Osteoblast (primary cell): ENCODE measurements at regions not wholly inside any gene's neighbourhood (a gene's known extent, or its start where the extent isn't known, plus 50 kb on each side); places are given as distances from the start of the nearest gene placed in this dataset.

Experiments used
- DNase-seq: peaks from one replicate; pipeline ENCODE4 v3.0.0; 2011; ENCODE audit warnings: low spot score, mixed read lengths; ENCODE audit not compliant: insufficient read length; ENCODE audit errors: missing footprints
- H2AFZ ChIP-seq: 2 replicates; pipeline ENCODE4 v1.6.0; 2011; ENCODE audit warnings: mild to moderate bottlenecking, low read length
- H3K27ac ChIP-seq: 2 replicates; pipeline ENCODE4 v1.5.1; 2011; ENCODE audit warnings: mild to moderate bottlenecking, low read depth, low read length, moderate library complexity
- H3K27me3 ChIP-seq: 2 replicates; pipeline ENCODE4 v1.6.0; 2012; ENCODE audit warnings: mild to moderate bottlenecking, control low read depth, inconsistent platforms, low read length, moderate library complexity; ENCODE audit not compliant: insufficient read depth
- H3K36me3 ChIP-seq: 2 replicates; pipeline ENCODE4 v1.5.1; 2011; ENCODE audit warnings: mild to moderate bottlenecking, low read length, control low read depth, moderate library complexity; ENCODE audit not compliant: insufficient read depth
- H3K4me1 ChIP-seq: 2 replicates; pipeline ENCODE4 v1.5.1; 2011; ENCODE audit warnings: mild to moderate bottlenecking, low read length, control low read depth, moderate library complexity; ENCODE audit not compliant: insufficient read depth
- H3K4me2 ChIP-seq: 2 replicates; pipeline ENCODE4 v1.6.0; 2011; ENCODE audit warnings: mild to moderate bottlenecking, low read length; ENCODE audit not compliant: insufficient read depth
- H3K4me3 ChIP-seq: fragments of 200-600 bp; sonication (generic); 3 replicates; pipeline ENCODE4 v1.5.1; 2012; ENCODE audit warnings: mild to moderate bottlenecking, low read length, inconsistent platforms; ENCODE audit not compliant: insufficient read depth
- H3K79me2 ChIP-seq: 2 replicates; pipeline ENCODE4 v1.6.0; 2012; ENCODE audit warnings: mild to moderate bottlenecking, low read length, control low read depth, inconsistent platforms; ENCODE audit not compliant: insufficient read depth
- H3K9me3 ChIP-seq: 2 replicates; pipeline ENCODE4 v1.5.1; 2011; ENCODE audit warnings: low read depth, low read length, control low read depth
- H4K20me1 ChIP-seq: 2 replicates; pipeline ENCODE4 v1.6.0; 2012; ENCODE audit warnings: mild to moderate bottlenecking, low read length, control low read depth; ENCODE audit not compliant: insufficient read depth
- CTCF ChIP-seq: IDR thresholded peaks from 2 replicates; pipeline ENCODE4 v1.5.1; 2011; ENCODE audit warnings: mild to moderate bottlenecking, low read depth, low read length, moderate library complexity; ENCODE audit errors: extremely low read depth

- H3K4me2 ChIP-seq = peak overlapping the region; percentile 8
- peak overlapping the region; percentile 53 for H3K27ac ChIP-seq
- H2AFZ ChIP-seq = no peak overlapping the region
- no peaks in the 10 kb centered on the region for H4K20me1 ChIP-seq
- H3K4me3 ChIP-seq = no peak overlapping the region
- H3K36me3 ChIP-seq = no peaks in the 10 kb centered on the region
- peaks cover 33% of the 10 kb centered on the region for H3K4me1 ChIP-seq
- TF ChIP-seq CTCF = no peak
- no peaks in the 10 kb centered on the region for H3K9me3 ChIP-seq
- H3K27me3 ChIP-seq = no peaks in the 10 kb centered on the region
- H3K79me2 ChIP-seq = peaks cover 41% of the 10 kb centered on the region
- DNase-seq = no peak
Observed at GRCh38 chr12:88390811-88391210, 189.5 kb downstream of the KITLG start.

GRCh38 chr12:88391556-88391955, 188.7 kb downstream of the KITLG start:
- H3K79me2 ChIP-seq = peaks cover 47% of the 10 kb centered on the region
- H3K4me1 ChIP-seq = peaks cover 33% of the 10 kb centered on the region
- DNase-seq = peak; percentile 78
- no peaks in the 10 kb centered on the region for H3K27me3 ChIP-seq
- no peaks in the 10 kb centered on the region for H4K20me1 ChIP-seq
- H3K36me3 ChIP-seq = no peaks in the 10 kb centered on the region
- H3K4me2 ChIP-seq = peak overlapping the region; percentile 8
- H2AFZ ChIP-seq = no peak overlapping the region
- peak overlapping the region; percentile 53 for H3K27ac ChIP-seq
- no peak overlapping the region for H3K4me3 ChIP-seq
- TF ChIP-seq CTCF = no peak
- no peaks in the 10 kb centered on the region for H3K9me3 ChIP-seq

- no peak overlapping the region for H3K4me2 ChIP-seq
- H3K27me3 ChIP-seq = no peaks in the 10 kb centered on the region
- no peaks in the 10 kb centered on the region for H4K20me1 ChIP-seq
- no peak overlapping the region for H2AFZ ChIP-seq
- no peaks in the 10 kb centered on the region for H3K36me3 ChIP-seq
- H3K4me3 ChIP-seq = no peak overlapping the region
- peak overlapping the region; percentile 0 for H3K27ac ChIP-seq
- H3K79me2 ChIP-seq = peaks cover 58% of the 10 kb centered on the region
- DNase-seq = no peak
- peaks cover 32% of the 10 kb centered on the region for H3K4me1 ChIP-seq
- TF ChIP-seq CTCF = peak; percentile 42
- H3K9me3 ChIP-seq = no peaks in the 10 kb centered on the region
Observed at GRCh38 chr12:88393017-88393767, 187.1 kb downstream of the KITLG start.

- no peak for TF ChIP-seq CTCF
- H3K27me3 ChIP-seq = no peaks in the 10 kb centered on the region
- no peak for DNase-seq
- no peak overlapping the region for H2AFZ ChIP-seq
- H3K4me2 ChIP-seq = no peak overlapping the region
- no peaks in the 10 kb centered on the region for H3K36me3 ChIP-seq
- H3K4me1 ChIP-seq = peaks cover 4% of the 10 kb centered on the region
- H4K20me1 ChIP-seq = no peaks in the 10 kb centered on the region
- no peak overlapping the region for H3K27ac ChIP-seq
- H3K9me3 ChIP-seq = no peaks in the 10 kb centered on the region
- H3K4me3 ChIP-seq = no peak overlapping the region
- peaks cover 52% of the 10 kb centered on the region for H3K79me2 ChIP-seq
Observed at GRCh38 chr12:88398031-88398430, 182.2 kb downstream of the KITLG start.
